ENCODE measurements at regions not wholly inside any gene's neighbourhood (a gene's known extent, or its start where the extent isn't known, plus 50 kb on each side); places are given as distances from the start of the nearest gene placed in this dataset.

GRCh38 chr3:159113221-159113875, 311.5 kb downstream of the MFSD1 start:
- Histone ChIP-seq H3K36me3 (no peaks in the 10 kb centered on the region), H3K27me3 (replicated peaks; ENCODE audit: insufficient read depth) (no peaks in the 10 kb centered on the region), H3K4me3 (no peak overlapping the region), H3K27ac (no peak overlapping the region), H3K4me1 (replicated peaks) (no peaks in the 10 kb centered on the region), H3K9me3 (no peaks in the 10 kb centered on the region)
- no peak for TF ChIP-seq CTCF (IDR thresholded peaks at IDR 0.05)
- 69% methylated on average over 6 of the region's 6 CpGs for WGBS
- DNase-seq (ENCODE audit: low spot score), result no peak
- intact Hi-C loops (cut with DNase I), result no loop called here

- 80% methylated on average over 6 of the region's 6 CpGs for WGBS
- no peak overlapping the region for H3K4me3 ChIP-seq
- H3K36me3 ChIP-seq, result no peaks in the 10 kb centered on the region
- DNase-seq (ENCODE audit: low spot score), result no peak
- H3K4me1 ChIP-seq (replicated peaks), result no peaks in the 10 kb centered on the region
- no peaks in the 10 kb centered on the region for H3K9me3 ChIP-seq
- no peaks in the 10 kb centered on the region for H3K27me3 ChIP-seq (replicated peaks; ENCODE audit: insufficient read depth)
- intact Hi-C loops (cut with DNase I), result no loop called here
- H3K27ac ChIP-seq, result no peak overlapping the region
- TF ChIP-seq CTCF (IDR thresholded peaks at IDR 0.05) (no peak), POLR2AphosphoS5 (IDR thresholded peaks at IDR 0.05) (no peak), POLR2A (IDR thresholded peaks at IDR 0.05) (no peak)
These were observed 312.7 kb downstream of the MFSD1 start for GRCh38 chr3:159114582-159114981.

GRCh38 chr3:159123877-159124276, 322.0 kb downstream of the MFSD1 start:
- Histone ChIP-seq H3K4me3 (no peak overlapping the region), H3K27me3 (replicated peaks; ENCODE audit: insufficient read depth) (no peaks in the 10 kb centered on the region), H3K4me1 (replicated peaks) (no peaks in the 10 kb centered on the region), H3K9me3 (no peaks in the 10 kb centered on the region), H3K27ac (no peak overlapping the region), H3K36me3 (no peaks in the 10 kb centered on the region)
- no peak for DNase-seq (ENCODE audit: low spot score)
- 100% methylated on average over 1 of the region's 1 CpG for WGBS
- TF ChIP-seq POLR2A (IDR thresholded peaks at IDR 0.05) (no peak), POLR2AphosphoS5 (IDR thresholded peaks at IDR 0.05) (no peak), CTCF (IDR thresholded peaks at IDR 0.05) (no peak)
- intact Hi-C loops (cut with DNase I), result no loop called here

- TF ChIP-seq CTCF (IDR thresholded peaks at IDR 0.05), result no peak
- no peak for TF ChIP-seq POLR2A (IDR thresholded peaks at IDR 0.05)
- Histone ChIP-seq H3K9me3 (no peaks in the 10 kb centered on the region), H3K36me3 (no peaks in the 10 kb centered on the region), H3K27ac (no peak overlapping the region), H3K4me3 (no peak overlapping the region), H3K4me1 (replicated peaks) (no peaks in the 10 kb centered on the region), H3K27me3 (replicated peaks; ENCODE audit: insufficient read depth) (no peaks in the 10 kb centered on the region)
- intact Hi-C loops (cut with DNase I), result no loop called here
- DNase-seq (ENCODE audit: low spot score), result no peak
- 77% methylated on average over 5 of the region's 5 CpGs for WGBS
These were observed 324.6 kb downstream of the MFSD1 start for GRCh38 chr3:159126261-159127020.

GRCh38 chr3:159127021-159127392, 325.2 kb downstream of the MFSD1 start:
- no peak overlapping the region for H3K27ac ChIP-seq
- H3K27me3 ChIP-seq (replicated peaks; ENCODE audit: insufficient read depth), result no peaks in the 10 kb centered on the region
- no peak for DNase-seq (ENCODE audit: low spot score)
- no peaks in the 10 kb centered on the region for H3K4me1 ChIP-seq (replicated peaks)
- TF ChIP-seq CTCF (IDR thresholded peaks at IDR 0.05) (no peak), POLR2A (IDR thresholded peaks at IDR 0.05) (no peak), POLR2AphosphoS5 (IDR thresholded peaks at IDR 0.05) (no peak)
- intact Hi-C loops (cut with DNase I), result no loop called here
- H3K9me3 ChIP-seq, result no peaks in the 10 kb centered on the region
- no peaks in the 10 kb centered on the region for H3K36me3 ChIP-seq
- H3K4me3 ChIP-seq, result no peak overlapping the region
